ENCODE measurements at regions not wholly inside any gene's neighbourhood (a gene's known extent, or its start where the extent isn't known, plus 50 kb on each side); places are given as distances from the start of the nearest gene placed in this dataset.

GRCh38 chr14:61196792-61197191 is 84.3 kb downstream of the TMEM30B start:
- TF ChIP-seq CTCF (IDR thresholded peaks at IDR 0.05; ENCODE audit: low read depth, low read length, missing input control) = no peak
- no peak for TF ChIP-seq EGR1 (IDR thresholded peaks at IDR 0.05; ENCODE audit: low read depth in 2 of 2)
- no peak for TF ChIP-seq HNF4A (conservative IDR thresholded peaks at IDR 0.05)
- no peak for TF ChIP-seq ATF3 (IDR thresholded peaks at IDR 0.05)
- no peak for TF ChIP-seq SP1 (IDR thresholded peaks at IDR 0.05)
- no peak for TF ChIP-seq YY1 (IDR thresholded peaks at IDR 0.05)
- no peak for TF ChIP-seq JUND (IDR thresholded peaks at IDR 0.05)

Data from liver (tissue), 3 donors.